Right atrium auricular region (tissue), 2 donors: ENCODE measurements at regions not wholly inside any gene's neighbourhood (a gene's known extent, or its start where the extent isn't known, plus 50 kb on each side); places are given as distances from the start of the nearest gene placed in this dataset.

Experiments
- DNase-seq: peaks from one replicate; pipeline ENCODE4 v3.0.0-alpha.2; 2019; ENCODE audit warnings: low spot score
- H3K27ac ChIP-seq, 2 donors: fragments of 200-600 bp; sonication (generic); 1 replicate in 1 of 2; 2 replicates in 1 of 2; pipeline ENCODE4 v1.5.1; 2016 to 2019
- H3K27me3 ChIP-seq, 2 donors: fragments of 200-600 bp; sonication (generic); one replicate each; pipeline versions ENCODE4 v1.5.1 to v1.6.0; 2017 to 2019
- H3K36me3 ChIP-seq: fragments of 200-600 bp; sonication (generic); one replicate; pipeline ENCODE4 v1.5.1; 2016
- H3K4me1 ChIP-seq, 2 donors: fragments of 200-600 bp; sonication (generic); one replicate each; pipeline versions ENCODE4 v1.5.1 to v1.6.0; 2017 to 2019
- H3K4me3 ChIP-seq, 2 donors: fragments of 200-600 bp; sonication (generic); 1 replicate in 1 of 2; 2 replicates in 1 of 2; pipeline ENCODE4 v1.5.1; 2017 to 2019; ENCODE audit warnings: mild to moderate bottlenecking in 1 of 2, moderate library complexity in 1 of 2
- H3K9me3 ChIP-seq, 2 donors: fragments of 200-600 bp; sonication (generic); one replicate each; pipeline ENCODE4 v1.5.1; 2019
- TF ChIP-seq, protein P1 (sequence below), 2 donors: fragments of 200-600 bp; sonication (generic); IDR thresholded peaks; one replicate each; pipeline ENCODE4 v1.5.1; 2019; ENCODE audit warnings: antibody characterized with exemption in 2 of 2

DNA sequence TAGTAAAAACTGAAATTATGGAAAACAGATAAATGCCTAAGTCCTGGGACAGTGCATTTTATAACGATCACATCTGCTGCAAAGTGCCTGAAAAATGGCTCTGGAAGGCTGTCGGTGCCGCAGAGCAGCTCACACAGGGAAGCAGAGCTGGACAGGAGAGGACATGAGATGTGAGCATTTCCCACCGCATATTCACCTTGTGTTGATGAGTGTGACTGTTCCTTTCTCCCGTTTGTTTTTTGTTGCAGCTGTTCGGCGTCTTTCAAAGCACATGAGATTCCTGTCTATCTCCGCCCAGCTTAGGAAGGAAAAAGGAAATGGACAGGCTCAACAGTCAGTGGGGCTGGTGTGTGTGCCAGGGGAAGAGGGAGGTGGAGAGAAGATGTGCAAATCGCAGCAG, 164.9 kb upstream of the SEMA6A start:
- peaks cover 0 to 27% of the 10 kb centered on the region in 2 donors for H3K4me1 ChIP-seq
- H3K9me3 ChIP-seq = no peaks in the 10 kb centered on the region
- no peaks in the 10 kb centered on the region for H3K27me3 ChIP-seq
- no peaks in the 10 kb centered on the region for H3K36me3 ChIP-seq
- no peak for DNase-seq
- H3K4me3 ChIP-seq = no peak overlapping the region
- H3K27ac ChIP-seq = no peak overlapping the region
- TF ChIP-seq, protein P1, sequence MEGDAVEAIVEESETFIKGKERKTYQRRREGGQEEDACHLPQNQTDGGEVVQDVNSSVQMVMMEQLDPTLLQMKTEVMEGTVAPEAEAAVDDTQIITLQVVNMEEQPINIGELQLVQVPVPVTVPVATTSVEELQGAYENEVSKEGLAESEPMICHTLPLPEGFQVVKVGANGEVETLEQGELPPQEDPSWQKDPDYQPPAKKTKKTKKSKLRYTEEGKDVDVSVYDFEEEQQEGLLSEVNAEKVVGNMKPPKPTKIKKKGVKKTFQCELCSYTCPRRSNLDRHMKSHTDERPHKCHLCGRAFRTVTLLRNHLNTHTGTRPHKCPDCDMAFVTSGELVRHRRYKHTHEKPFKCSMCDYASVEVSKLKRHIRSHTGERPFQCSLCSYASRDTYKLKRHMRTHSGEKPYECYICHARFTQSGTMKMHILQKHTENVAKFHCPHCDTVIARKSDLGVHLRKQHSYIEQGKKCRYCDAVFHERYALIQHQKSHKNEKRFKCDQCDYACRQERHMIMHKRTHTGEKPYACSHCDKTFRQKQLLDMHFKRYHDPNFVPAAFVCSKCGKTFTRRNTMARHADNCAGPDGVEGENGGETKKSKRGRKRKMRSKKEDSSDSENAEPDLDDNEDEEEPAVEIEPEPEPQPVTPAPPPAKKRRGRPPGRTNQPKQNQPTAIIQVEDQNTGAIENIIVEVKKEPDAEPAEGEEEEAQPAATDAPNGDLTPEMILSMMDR (IDR thresholded peaks at IDR 0.05) = no peak

DNA sequence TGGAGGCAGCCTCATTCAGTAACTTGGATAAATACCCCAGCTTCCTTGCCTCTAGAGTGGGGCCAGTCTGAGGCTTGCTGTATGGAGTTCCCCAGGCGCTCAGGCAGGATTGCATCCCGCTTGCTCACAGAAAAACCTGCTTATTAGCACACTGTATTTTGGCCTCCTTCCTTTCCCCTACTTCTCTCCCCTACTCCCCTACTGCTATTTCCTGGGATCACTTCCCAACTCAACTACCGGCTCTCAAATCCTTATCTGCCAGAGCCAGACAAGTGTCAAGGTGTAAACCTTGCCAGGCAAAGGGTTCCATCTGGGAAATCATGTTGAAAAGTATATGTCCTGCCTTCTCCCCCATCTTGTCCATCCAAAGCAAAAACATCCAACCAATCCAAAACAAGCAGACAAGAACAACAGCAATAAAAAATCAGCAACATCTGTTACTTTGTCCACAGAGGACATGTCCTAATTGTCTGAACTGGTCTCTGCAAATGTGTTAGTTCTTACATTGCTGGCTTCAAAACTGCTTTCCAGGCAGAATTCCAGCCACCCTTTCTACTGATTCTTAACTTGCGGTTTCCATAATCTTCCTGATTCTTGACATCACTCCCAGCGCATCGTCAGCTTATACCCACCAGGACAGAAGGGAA, 164.1 kb upstream of the SEMA6A start:
- Histone ChIP-seq H3K36me3 (no peaks in the 10 kb centered on the region), H3K4me1 (peaks cover 0 to 32% of the 10 kb centered on the region in 2 donors), H3K9me3 (no peaks in the 10 kb centered on the region), H3K27me3 (no peaks in the 10 kb centered on the region), H3K27ac (no peak overlapping the region), H3K4me3 (no peak overlapping the region)
- TF ChIP-seq, protein P1 (IDR thresholded peaks at IDR 0.05) = no peak
- DNase-seq = no peak

DNA sequence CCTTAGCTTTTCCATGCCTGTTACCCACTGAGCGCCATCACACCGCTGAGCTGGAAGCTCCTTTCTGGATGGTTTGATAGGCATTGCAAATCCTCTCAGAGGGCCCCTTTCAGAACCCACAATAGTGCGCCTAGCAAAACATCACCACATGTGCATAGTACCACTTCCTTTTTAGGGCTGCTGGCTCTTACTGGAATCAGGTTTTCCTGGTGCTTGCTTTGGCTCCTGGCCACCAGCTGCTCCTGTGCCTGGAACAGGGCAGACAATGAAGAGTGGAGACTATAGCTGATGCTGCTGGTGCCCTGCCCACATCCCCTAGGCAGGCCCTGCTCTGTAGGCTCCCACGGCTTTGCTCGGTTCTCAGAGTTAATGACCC, 163.6 kb upstream of the SEMA6A start:
- H3K27me3 ChIP-seq = no peaks in the 10 kb centered on the region
- DNase-seq = no peak
- H3K4me3 ChIP-seq = no peak overlapping the region
- peaks cover 0 to 32% of the 10 kb centered on the region in 2 donors for H3K4me1 ChIP-seq
- no peaks in the 10 kb centered on the region for H3K9me3 ChIP-seq
- TF ChIP-seq, protein P1 (IDR thresholded peaks at IDR 0.05) = no peak
- no peaks in the 10 kb centered on the region for H3K36me3 ChIP-seq
- H3K27ac ChIP-seq = no peak overlapping the region

DNA sequence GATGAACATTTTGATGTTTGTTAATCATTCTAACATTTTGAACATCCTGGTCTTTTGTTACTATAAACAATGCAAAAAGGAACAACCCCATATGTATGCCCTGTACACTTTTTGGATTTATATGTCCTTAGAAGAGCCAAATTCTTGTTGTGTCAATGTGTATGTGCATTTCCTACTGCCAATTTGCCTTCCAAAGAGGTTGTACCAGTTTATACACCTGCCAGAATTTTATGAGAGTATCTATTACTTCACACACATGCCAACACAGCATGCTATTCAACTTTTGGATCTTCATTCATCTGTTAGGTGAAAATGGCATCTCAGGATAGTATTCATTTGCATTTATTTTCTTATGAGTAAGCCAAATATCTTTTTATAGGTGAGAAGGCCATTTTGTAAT, 162.0 kb upstream of the SEMA6A start:
- TF ChIP-seq, protein P1 (IDR thresholded peaks at IDR 0.05) = no peak
- no peak for DNase-seq
- H3K27ac ChIP-seq = no peak overlapping the region

DNA sequence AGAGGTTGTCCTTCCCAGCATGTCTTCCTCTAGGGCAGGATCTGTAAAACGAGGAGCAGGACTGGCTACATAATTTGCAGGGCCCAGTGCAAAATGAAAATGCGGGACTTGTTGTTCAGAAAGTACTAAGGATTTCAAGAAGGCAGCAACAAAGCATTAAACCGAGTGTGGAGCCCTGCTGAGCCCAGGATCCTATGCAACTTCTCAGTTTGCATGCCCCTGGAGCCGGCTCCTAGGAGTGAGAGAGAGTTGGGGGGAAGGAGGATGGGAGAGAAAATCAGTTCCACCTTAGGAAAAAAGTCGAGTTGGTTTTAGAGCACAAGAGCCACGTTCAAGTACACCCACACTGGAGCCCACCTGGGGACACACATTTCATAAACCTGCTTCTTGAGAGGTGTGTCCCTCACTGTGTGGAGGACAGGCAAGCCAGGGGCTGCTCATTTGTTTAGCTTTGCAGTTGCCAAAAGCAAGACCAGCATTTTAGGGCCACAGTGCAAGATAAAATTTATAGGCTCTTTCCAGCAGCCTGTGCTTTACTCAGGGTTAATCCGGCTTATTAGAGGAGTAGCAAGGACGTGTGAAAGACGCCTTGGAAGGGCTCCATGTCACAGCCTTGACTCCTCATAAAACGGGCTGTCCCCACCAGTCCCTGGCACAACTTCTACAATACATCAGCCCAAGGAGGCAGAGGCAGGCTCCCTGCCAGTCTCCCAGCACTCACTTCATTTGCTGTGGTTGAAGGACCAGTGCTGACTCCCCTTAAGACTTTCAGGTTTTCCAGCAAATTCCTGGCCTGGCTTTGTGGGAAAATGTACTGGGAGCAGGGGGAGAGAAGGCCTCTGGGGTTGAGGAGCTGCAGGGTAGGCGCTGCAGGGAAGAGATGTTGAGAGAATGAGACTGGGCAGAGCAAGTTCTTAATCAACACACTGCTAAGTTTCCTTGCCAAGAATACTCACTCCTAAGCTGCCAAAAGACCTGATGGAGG, 159.7 kb upstream of the SEMA6A start:
- DNase-seq = no peak
- H3K36me3 ChIP-seq = no peaks in the 10 kb centered on the region
- no peaks in the 10 kb centered on the region for H3K9me3 ChIP-seq
- H3K27me3 ChIP-seq = no peaks in the 10 kb centered on the region
- TF ChIP-seq, protein P1 (IDR thresholded peaks at IDR 0.05) = no peak
- H3K27ac ChIP-seq = no peak overlapping the region
- peaks cover 0 to 26% of the 10 kb centered on the region in 2 donors for H3K4me1 ChIP-seq
- no peak overlapping the region for H3K4me3 ChIP-seq

More for the DNA sequence above, 162.0 kb upstream of the SEMA6A start:
- Histone ChIP-seq H3K9me3 (no peaks in the 10 kb centered on the region), H3K4me3 (no peak overlapping the region), H3K4me1 (peaks cover 0 to 32% of the 10 kb centered on the region in 2 donors), H3K36me3 (no peaks in the 10 kb centered on the region), H3K27me3 (no peaks in the 10 kb centered on the region)
